ENCODE measurements at regions not wholly inside any gene's neighbourhood (a gene's known extent, or its start where the extent isn't known, plus 50 kb on each side); places are given as distances from the start of the nearest gene placed in this dataset.

DNA sequence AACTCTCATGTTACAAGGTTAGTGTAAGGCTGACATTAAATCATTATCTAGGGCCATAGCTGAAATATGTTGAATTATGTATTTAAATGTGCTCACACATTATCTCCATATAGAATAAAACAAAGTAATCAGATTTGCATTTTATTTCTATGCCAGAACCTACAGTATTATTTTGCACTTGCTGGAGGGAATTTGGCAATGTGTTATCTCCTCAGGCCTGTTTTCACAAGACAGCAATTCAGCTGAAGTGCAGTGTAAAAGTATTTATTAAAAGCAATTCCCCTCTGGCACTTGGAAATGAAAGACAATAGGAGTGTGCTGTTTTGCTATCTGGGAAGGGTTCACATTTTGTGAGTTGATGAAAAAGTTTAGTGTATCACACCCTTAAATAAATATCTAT lies 276.3 kb downstream of the DNAJB9 start:
- TF ChIP-seq, protein P1, sequence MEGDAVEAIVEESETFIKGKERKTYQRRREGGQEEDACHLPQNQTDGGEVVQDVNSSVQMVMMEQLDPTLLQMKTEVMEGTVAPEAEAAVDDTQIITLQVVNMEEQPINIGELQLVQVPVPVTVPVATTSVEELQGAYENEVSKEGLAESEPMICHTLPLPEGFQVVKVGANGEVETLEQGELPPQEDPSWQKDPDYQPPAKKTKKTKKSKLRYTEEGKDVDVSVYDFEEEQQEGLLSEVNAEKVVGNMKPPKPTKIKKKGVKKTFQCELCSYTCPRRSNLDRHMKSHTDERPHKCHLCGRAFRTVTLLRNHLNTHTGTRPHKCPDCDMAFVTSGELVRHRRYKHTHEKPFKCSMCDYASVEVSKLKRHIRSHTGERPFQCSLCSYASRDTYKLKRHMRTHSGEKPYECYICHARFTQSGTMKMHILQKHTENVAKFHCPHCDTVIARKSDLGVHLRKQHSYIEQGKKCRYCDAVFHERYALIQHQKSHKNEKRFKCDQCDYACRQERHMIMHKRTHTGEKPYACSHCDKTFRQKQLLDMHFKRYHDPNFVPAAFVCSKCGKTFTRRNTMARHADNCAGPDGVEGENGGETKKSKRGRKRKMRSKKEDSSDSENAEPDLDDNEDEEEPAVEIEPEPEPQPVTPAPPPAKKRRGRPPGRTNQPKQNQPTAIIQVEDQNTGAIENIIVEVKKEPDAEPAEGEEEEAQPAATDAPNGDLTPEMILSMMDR (IDR thresholded peaks at IDR 0.05; ENCODE audit: low read length), result no peak
- TF ChIP-seq EZH2phosphoT487 (IDR thresholded peaks at IDR 0.05; ENCODE audit: low read length), result no peak
- TF ChIP-seq EZH2 (optimal IDR thresholded peaks at IDR 0.05; ENCODE audit: low read depth, low read length), result no peak

Data from MM.1S (cell line).